ENCODE measurements at regions not wholly inside any gene's neighbourhood (a gene's known extent, or its start where the extent isn't known, plus 50 kb on each side); places are given as distances from the start of the nearest gene placed in this dataset.

DNA sequence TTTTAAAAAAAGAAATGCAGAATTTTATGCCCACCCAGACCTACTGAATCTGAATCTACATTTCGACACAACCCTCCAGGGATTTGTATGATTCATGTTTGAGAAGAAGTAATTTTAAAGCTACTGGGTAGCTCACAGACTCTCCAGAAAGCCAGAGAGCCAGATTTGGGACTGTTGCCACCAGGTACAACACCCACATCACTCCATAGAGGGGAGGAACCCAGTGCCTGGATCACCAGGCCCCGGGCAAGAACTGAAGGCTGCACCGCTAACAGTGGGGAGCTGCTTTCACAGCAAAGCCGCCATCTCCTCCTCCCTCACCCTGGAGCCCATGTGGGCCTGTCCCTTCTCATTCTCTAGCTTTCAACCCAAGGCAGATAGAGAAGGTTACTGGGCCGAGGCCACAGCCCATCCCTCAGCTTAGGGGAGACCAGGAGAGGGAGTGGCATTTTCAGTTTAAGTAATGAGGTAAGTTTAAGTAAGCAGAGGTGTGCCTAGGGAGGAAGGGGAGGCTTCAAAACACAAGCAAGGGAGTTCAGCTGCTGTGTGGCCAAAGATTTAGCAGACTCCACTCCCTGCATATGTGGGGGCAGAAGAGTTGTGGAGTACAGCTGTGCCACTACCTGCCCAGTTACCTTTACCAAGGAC lies 109.8 kb downstream of the IL12A start:
- H2BK12ac ChIP-seq (ENCODE audit: low read length): no peak overlapping the region
- H3K79me1 ChIP-seq (ENCODE audit: low read depth, low read length): no peaks in the 10 kb centered on the region
- WGBS, 2 donors (ENCODE audit: extremely low coverage in 2 of 2, insufficient read length in 2 of 2, insufficient replicate concordance in 1 of 2): no CpG with 5 or more reads among the region's 5 CpGs
- H3K4me2 ChIP-seq (ENCODE audit: insufficient read depth, low read length, poor library complexity, severe bottlenecking): no peak overlapping the region
- no peak overlapping the region for H2BK120ac ChIP-seq (ENCODE audit: low read depth, low read length)
- H3K27ac ChIP-seq (replicated peaks; ENCODE audit: low read length): no peak overlapping the region
- H3K23ac ChIP-seq (ENCODE audit: low read depth, low read length, poor library complexity): no peak overlapping the region
- H3K36me3 ChIP-seq (replicated peaks in 1 of 2; ENCODE audit: control insufficient read depth in 2 of 2, insufficient read depth in 2 of 2, low read length in 2 of 2): no peaks in the 10 kb centered on the region
- H3K27me3 ChIP-seq (ENCODE audit: control insufficient read depth in 3 of 3, insufficient read depth in 3 of 3, low read depth in 1 of 3, low read length in 3 of 3): no peaks in the 10 kb centered on the region
- DNase-seq (ENCODE audit: low spot score): no peak
- H3K4ac ChIP-seq (ENCODE audit: low read length): no peak overlapping the region
- no peak overlapping the region for H3K9ac ChIP-seq (ENCODE audit: low read depth, low read length, poor library complexity)
- H3K4me1 ChIP-seq (ENCODE audit: control insufficient read depth in 2 of 2, insufficient read depth in 1 of 2, low read depth in 1 of 2, low read length in 2 of 2): peaks cover 0 to 3% of the 10 kb centered on the region in 2 donors
- no peak overlapping the region for H2AK5ac ChIP-seq (ENCODE audit: low read depth, low read length)
- no peak overlapping the region for H2BK15ac ChIP-seq (ENCODE audit: low read length)
- H3K4me3 ChIP-seq (ENCODE audit: low read length in 2 of 2): peak overlapping the region in 1 of 2 donors; percentile 16
- H3K9me3 ChIP-seq (replicated peaks in 1 of 2; ENCODE audit: control insufficient read depth in 2 of 2, insufficient read depth in 1 of 2, low read depth in 1 of 2, low read length in 2 of 2): no peaks in the 10 kb centered on the region
- H3K18ac ChIP-seq (ENCODE audit: low read length): no peak overlapping the region
- H4K8ac ChIP-seq (ENCODE audit: low read depth, low read length): no peak overlapping the region
- no peak overlapping the region for H2BK5ac ChIP-seq (ENCODE audit: low read length)
- no peak overlapping the region for H3K14ac ChIP-seq (ENCODE audit: low read length)
- H2AFZ ChIP-seq (ENCODE audit: low read length): no peak overlapping the region
- no peak overlapping the region for H4K91ac ChIP-seq (ENCODE audit: low read depth, low read length, poor library complexity)

DNA sequence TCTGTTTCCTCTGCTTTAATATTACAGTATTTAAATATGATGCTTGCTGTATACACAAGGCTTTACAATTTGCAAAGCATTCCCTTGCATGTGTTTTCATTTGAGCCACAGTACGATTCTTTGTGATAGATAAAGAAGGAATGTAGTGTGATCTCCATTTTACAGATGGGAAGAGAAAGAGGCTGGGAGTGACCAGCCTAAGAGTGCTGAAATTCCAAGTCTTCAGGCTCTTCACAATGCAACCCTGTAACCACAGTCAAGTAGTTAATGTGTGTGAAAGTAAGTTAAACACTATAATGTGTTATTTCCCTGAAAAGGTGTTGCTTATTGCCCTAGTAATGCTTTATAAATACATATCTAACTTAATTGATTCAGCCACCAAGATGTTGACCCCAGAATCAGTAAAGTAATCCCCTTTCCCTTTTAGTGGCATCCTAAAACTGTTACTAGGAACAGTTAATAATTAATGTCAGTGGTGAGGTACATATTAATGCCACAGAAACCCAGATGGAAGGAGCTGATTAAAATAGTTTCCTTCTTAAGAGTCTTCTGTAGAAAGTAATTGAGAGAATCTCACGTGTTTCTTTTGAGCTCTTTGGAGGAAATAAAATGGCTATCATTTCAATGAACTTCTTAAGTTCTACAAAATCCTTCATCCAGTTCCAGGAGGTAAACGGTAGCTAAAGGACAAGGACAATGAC lies 110.4 kb downstream of the IL12A start:
- Histone ChIP-seq H2BK15ac (ENCODE audit: low read length) (no peak overlapping the region), H3K79me1 (ENCODE audit: low read depth, low read length) (no peaks in the 10 kb centered on the region), H3K9me3 (replicated peaks in 1 of 2; ENCODE audit: control insufficient read depth in 2 of 2, insufficient read depth in 1 of 2, low read depth in 1 of 2, low read length in 2 of 2) (no peaks in the 10 kb centered on the region), H2BK12ac (ENCODE audit: low read length) (no peak overlapping the region), H3K4ac (ENCODE audit: low read length) (no peak overlapping the region), H3K27me3 (ENCODE audit: control insufficient read depth in 3 of 3, insufficient read depth in 3 of 3, low read depth in 1 of 3, low read length in 3 of 3) (no peaks in the 10 kb centered on the region), H3K18ac (ENCODE audit: low read length) (no peak overlapping the region), H3K4me1 (ENCODE audit: control insufficient read depth in 2 of 2, insufficient read depth in 1 of 2, low read depth in 1 of 2, low read length in 2 of 2) (peaks cover 0 to 3% of the 10 kb centered on the region in 2 donors), H2AK5ac (ENCODE audit: low read depth, low read length) (no peak overlapping the region), H3K27ac (replicated peaks; ENCODE audit: low read length) (no peak overlapping the region), H3K4me3 (ENCODE audit: low read length in 2 of 2) (no peak overlapping the region), H2AFZ (ENCODE audit: low read length) (no peak overlapping the region), H2BK120ac (ENCODE audit: low read depth, low read length) (no peak overlapping the region), H3K36me3 (replicated peaks in 1 of 2; ENCODE audit: control insufficient read depth in 2 of 2, insufficient read depth in 2 of 2, low read length in 2 of 2) (no peaks in the 10 kb centered on the region), H3K4me2 (ENCODE audit: insufficient read depth, low read length, poor library complexity, severe bottlenecking) (no peak overlapping the region), H3K9ac (ENCODE audit: low read depth, low read length, poor library complexity) (no peak overlapping the region), H4K91ac (ENCODE audit: low read depth, low read length, poor library complexity) (no peak overlapping the region), H4K8ac (ENCODE audit: low read depth, low read length) (no peak overlapping the region), H2BK5ac (ENCODE audit: low read length) (no peak overlapping the region), H3K14ac (ENCODE audit: low read length) (no peak overlapping the region), H3K23ac (ENCODE audit: low read depth, low read length, poor library complexity) (no peak overlapping the region)
- no CpG with 5 or more reads among the region's 3 CpGs for WGBS, 2 donors (ENCODE audit: extremely low coverage in 2 of 2, insufficient read length in 2 of 2, insufficient replicate concordance in 1 of 2)
- no peak for DNase-seq (ENCODE audit: low spot score)

DNA sequence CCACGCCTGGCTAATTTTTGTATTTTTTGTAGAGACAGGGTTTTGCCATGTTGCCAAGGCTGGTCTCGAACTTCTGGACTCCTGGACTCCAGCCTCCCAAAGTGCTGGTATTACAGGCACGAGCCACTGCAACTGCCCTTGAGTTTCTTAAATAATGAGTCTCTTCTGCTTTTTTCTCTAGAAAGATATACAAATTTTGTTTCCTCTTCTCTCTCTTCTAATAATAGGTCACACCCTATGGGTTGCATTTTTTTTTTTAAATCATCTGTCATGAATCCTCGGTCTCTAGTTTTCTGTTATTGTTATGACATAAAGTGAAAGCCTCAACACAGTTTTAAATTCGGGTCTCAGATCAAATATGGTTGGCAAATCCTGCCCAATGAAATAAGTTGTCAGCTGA lies 111.2 kb downstream of the IL12A start:
- no peak overlapping the region for H3K14ac ChIP-seq (ENCODE audit: low read length)
- no peak overlapping the region for H4K8ac ChIP-seq (ENCODE audit: low read depth, low read length)
- H2AFZ ChIP-seq (ENCODE audit: low read length): no peak overlapping the region
- H2BK12ac ChIP-seq (ENCODE audit: low read length): no peak overlapping the region
- H2BK15ac ChIP-seq (ENCODE audit: low read length): no peak overlapping the region
- no peaks in the 10 kb centered on the region for H3K79me1 ChIP-seq (ENCODE audit: low read depth, low read length)
- H3K18ac ChIP-seq (ENCODE audit: low read length): no peak overlapping the region
- H3K27me3 ChIP-seq (ENCODE audit: control insufficient read depth in 3 of 3, insufficient read depth in 3 of 3, low read depth in 1 of 3, low read length in 3 of 3): no peaks in the 10 kb centered on the region
- no peak overlapping the region for H3K23ac ChIP-seq (ENCODE audit: low read depth, low read length, poor library complexity)
- no peak overlapping the region for H2BK5ac ChIP-seq (ENCODE audit: low read length)
- no peak overlapping the region for H2AK5ac ChIP-seq (ENCODE audit: low read depth, low read length)
- H3K9me3 ChIP-seq (replicated peaks in 1 of 2; ENCODE audit: control insufficient read depth in 2 of 2, insufficient read depth in 1 of 2, low read depth in 1 of 2, low read length in 2 of 2): no peaks in the 10 kb centered on the region
- H3K4ac ChIP-seq (ENCODE audit: low read length): no peak overlapping the region
- H3K4me3 ChIP-seq (ENCODE audit: low read length in 2 of 2): no peak overlapping the region
- DNase-seq (ENCODE audit: low spot score): no peak
- H3K9ac ChIP-seq (ENCODE audit: low read depth, low read length, poor library complexity): no peak overlapping the region
- peaks cover 0 to 3% of the 10 kb centered on the region in 2 donors for H3K4me1 ChIP-seq (ENCODE audit: control insufficient read depth in 2 of 2, insufficient read depth in 1 of 2, low read depth in 1 of 2, low read length in 2 of 2)
- H3K4me2 ChIP-seq (ENCODE audit: insufficient read depth, low read length, poor library complexity, severe bottlenecking): no peak overlapping the region
- no peak overlapping the region for H4K91ac ChIP-seq (ENCODE audit: low read depth, low read length, poor library complexity)
- H3K27ac ChIP-seq (replicated peaks; ENCODE audit: low read length): no peak overlapping the region
- no peaks in the 10 kb centered on the region for H3K36me3 ChIP-seq (replicated peaks in 1 of 2; ENCODE audit: control insufficient read depth in 2 of 2, insufficient read depth in 2 of 2, low read length in 2 of 2)
- no CpG with 5 or more reads among the region's 5 CpGs for WGBS, 2 donors (ENCODE audit: extremely low coverage in 2 of 2, insufficient read length in 2 of 2, insufficient replicate concordance in 1 of 2)
- no peak overlapping the region for H2BK120ac ChIP-seq (ENCODE audit: low read depth, low read length)

DNA sequence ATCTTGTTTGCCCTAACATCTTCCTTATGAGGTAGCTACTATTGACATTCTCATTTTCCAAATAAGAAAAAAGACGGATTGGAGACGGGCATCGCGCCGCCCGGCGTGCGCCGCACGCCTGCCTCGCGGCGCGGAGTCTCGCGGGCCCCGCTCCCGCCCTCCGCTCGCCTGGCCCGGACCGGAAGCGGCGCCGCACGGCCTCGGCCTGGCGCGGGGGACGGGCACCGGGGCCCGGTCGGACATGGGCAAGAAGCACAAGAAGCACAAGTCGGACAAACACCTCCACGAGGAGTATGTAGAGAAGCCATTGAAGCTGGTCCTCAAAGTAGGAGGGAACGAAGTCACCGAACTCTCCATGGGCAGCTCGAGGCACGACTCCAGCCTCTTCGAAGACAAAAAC lies 112.0 kb downstream of the IL12A start:
- DNase-seq (ENCODE audit: low spot score): no peak
- H3K14ac ChIP-seq (ENCODE audit: low read length): no peak overlapping the region
- WGBS, 2 donors (ENCODE audit: extremely low coverage in 2 of 2, insufficient read length in 2 of 2, insufficient replicate concordance in 1 of 2): no CpG with 5 or more reads among the region's 40 CpGs
- no peak overlapping the region for H4K8ac ChIP-seq (ENCODE audit: low read depth, low read length)
- no peak overlapping the region for H3K27ac ChIP-seq (replicated peaks; ENCODE audit: low read length)
- H2BK12ac ChIP-seq (ENCODE audit: low read length): no peak overlapping the region
- no peaks in the 10 kb centered on the region for H3K9me3 ChIP-seq (replicated peaks in 1 of 2; ENCODE audit: control insufficient read depth in 2 of 2, insufficient read depth in 1 of 2, low read depth in 1 of 2, low read length in 2 of 2)
- H3K4me3 ChIP-seq (ENCODE audit: low read length in 2 of 2): no peak overlapping the region
- no peak overlapping the region for H2AK5ac ChIP-seq (ENCODE audit: low read depth, low read length)
- H3K4me1 ChIP-seq (ENCODE audit: control insufficient read depth in 2 of 2, insufficient read depth in 1 of 2, low read depth in 1 of 2, low read length in 2 of 2): peaks cover 0 to 3% of the 10 kb centered on the region in 2 donors
- H2BK120ac ChIP-seq (ENCODE audit: low read depth, low read length): no peak overlapping the region
- no peak overlapping the region for H2AFZ ChIP-seq (ENCODE audit: low read length)
- H3K9ac ChIP-seq (ENCODE audit: low read depth, low read length, poor library complexity): no peak overlapping the region
- no peaks in the 10 kb centered on the region for H3K36me3 ChIP-seq (replicated peaks in 1 of 2; ENCODE audit: control insufficient read depth in 2 of 2, insufficient read depth in 2 of 2, low read length in 2 of 2)
- no peak overlapping the region for H2BK5ac ChIP-seq (ENCODE audit: low read length)
- H3K18ac ChIP-seq (ENCODE audit: low read length): no peak overlapping the region
- H3K4me2 ChIP-seq (ENCODE audit: insufficient read depth, low read length, poor library complexity, severe bottlenecking): no peak overlapping the region
- no peak overlapping the region for H4K91ac ChIP-seq (ENCODE audit: low read depth, low read length, poor library complexity)
- no peak overlapping the region for H2BK15ac ChIP-seq (ENCODE audit: low read length)
- H3K79me1 ChIP-seq (ENCODE audit: low read depth, low read length): no peaks in the 10 kb centered on the region
- no peaks in the 10 kb centered on the region for H3K27me3 ChIP-seq (ENCODE audit: control insufficient read depth in 3 of 3, insufficient read depth in 3 of 3, low read depth in 1 of 3, low read length in 3 of 3)
- no peak overlapping the region for H3K23ac ChIP-seq (ENCODE audit: low read depth, low read length, poor library complexity)
- no peak overlapping the region for H3K4ac ChIP-seq (ENCODE audit: low read length)

Measured in neuronal stem cell (in vitro differentiated cells).